Stimulated activated naive CD8-positive, alpha-beta T cell treated with anti-CD3 and anti-CD28 coated beads, Interleukin-15, Interleukin-2, amounts not matched to agents 100 ng/mL and 50 ng/mL, for 24 hours (primary cell): ENCODE measurements at regions not wholly inside any gene's neighbourhood (a gene's known extent, or its start where the extent isn't known, plus 50 kb on each side); places are given as distances from the start of the nearest gene placed in this dataset.

Experiments used
- H3K27ac Mint-ChIP-seq: one replicate; pipeline ENCODE4 v1.8.0; 2021; ENCODE audit warnings: mild to moderate bottlenecking, mixed read lengths
- H3K27me3 Mint-ChIP-seq: one replicate; pipeline ENCODE4 v1.8.0; 2021; ENCODE audit warnings: mixed read lengths
- H3K36me3 Mint-ChIP-seq: one replicate; pipeline ENCODE4 v1.8.0; 2021; ENCODE audit warnings: low read depth, mixed read lengths
- H3K4me1 Mint-ChIP-seq: one replicate; pipeline ENCODE4 v1.8.0; 2021; ENCODE audit warnings: low read depth, mixed read lengths
- H3K4me3 Mint-ChIP-seq: one replicate; pipeline ENCODE4 v1.8.0; 2021; ENCODE audit warnings: mild to moderate bottlenecking, mixed read lengths
- H3K9me3 Mint-ChIP-seq: one replicate; pipeline ENCODE4 v1.8.0; 2021; ENCODE audit warnings: mixed read lengths

GRCh38 chr3:27945229-27945628 is 223.1 kb upstream of the EOMES start:
- Mint-ChIP-seq H3K4me1 (no peaks in the 10 kb centered on the region), H3K27me3 (no peaks in the 10 kb centered on the region), H3K4me3 (no peak overlapping the region), H3K9me3 (peaks cover 13% of the 10 kb centered on the region), H3K36me3 (no peaks in the 10 kb centered on the region), H3K27ac (no peak overlapping the region)

DNA sequence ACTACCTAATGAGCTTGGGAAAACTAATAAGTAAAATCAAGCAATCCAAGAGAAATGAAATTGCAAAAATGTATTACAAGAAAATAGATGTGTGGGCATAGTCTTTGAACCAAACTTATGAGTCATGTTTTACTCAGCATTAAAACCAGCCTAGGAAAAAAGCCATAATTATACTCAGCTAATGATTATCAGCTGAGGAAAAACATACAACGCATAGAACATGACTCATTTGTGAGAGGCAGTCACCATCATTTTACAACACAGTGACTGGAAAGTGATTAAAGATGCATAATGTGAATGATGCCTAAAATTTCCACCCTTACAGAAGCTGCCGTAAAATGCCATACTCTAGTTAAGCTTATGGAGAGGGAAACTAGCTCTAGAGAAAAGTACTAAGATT is 238.0 kb upstream of the EOMES start:
- Mint-ChIP-seq H3K4me1 (peaks cover 37% of the 10 kb centered on the region), H3K27ac (no peak overlapping the region), H3K36me3 (no peaks in the 10 kb centered on the region), H3K4me3 (no peak overlapping the region), H3K9me3 (peaks cover 4% of the 10 kb centered on the region), H3K27me3 (no peaks in the 10 kb centered on the region)

DNA sequence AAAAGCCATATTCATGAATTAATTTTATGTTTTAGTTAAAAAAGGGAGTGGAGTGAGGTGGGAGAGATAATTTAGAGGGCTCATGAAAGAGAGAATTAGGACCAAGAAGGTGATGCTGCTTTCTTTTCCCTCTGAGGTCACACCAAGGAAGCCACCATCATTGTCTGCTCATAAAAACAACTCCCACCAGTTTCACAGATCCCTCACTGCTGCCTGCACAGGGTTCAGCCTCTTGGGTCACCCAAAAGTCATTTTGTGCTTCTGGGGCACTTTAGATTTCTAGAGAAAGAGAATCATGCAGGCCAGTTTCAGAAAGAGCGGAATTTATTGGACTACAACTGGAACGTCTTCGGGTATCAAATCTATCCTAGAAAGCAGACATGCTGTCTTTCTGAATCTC is 241.4 kb upstream of the EOMES start:
- Mint-ChIP-seq H3K27me3 (no peaks in the 10 kb centered on the region), H3K4me3 (no peak overlapping the region), H3K4me1 (peaks cover 42% of the 10 kb centered on the region), H3K9me3 (peaks cover 4% of the 10 kb centered on the region), H3K36me3 (no peaks in the 10 kb centered on the region), H3K27ac (no peak overlapping the region)

- Mint-ChIP-seq H3K27me3 (peaks cover 4% of the 10 kb centered on the region), H3K4me1 (peaks cover 6% of the 10 kb centered on the region), H3K9me3 (no peaks in the 10 kb centered on the region), H3K4me3 (no peak overlapping the region), H3K27ac (no peak overlapping the region), H3K36me3 (no peaks in the 10 kb centered on the region)
Observed at GRCh38 chr3:27971600-27971999, 249.5 kb upstream of the EOMES start.

- Mint-ChIP-seq H3K9me3 (peaks cover 4% of the 10 kb centered on the region), H3K4me3 (no peak overlapping the region), H3K4me1 (peaks cover 5% of the 10 kb centered on the region), H3K27me3 (no peaks in the 10 kb centered on the region), H3K27ac (no peak overlapping the region), H3K36me3 (no peaks in the 10 kb centered on the region)
Observed at GRCh38 chr3:27976933-27977332, 254.8 kb upstream of the EOMES start.

DNA sequence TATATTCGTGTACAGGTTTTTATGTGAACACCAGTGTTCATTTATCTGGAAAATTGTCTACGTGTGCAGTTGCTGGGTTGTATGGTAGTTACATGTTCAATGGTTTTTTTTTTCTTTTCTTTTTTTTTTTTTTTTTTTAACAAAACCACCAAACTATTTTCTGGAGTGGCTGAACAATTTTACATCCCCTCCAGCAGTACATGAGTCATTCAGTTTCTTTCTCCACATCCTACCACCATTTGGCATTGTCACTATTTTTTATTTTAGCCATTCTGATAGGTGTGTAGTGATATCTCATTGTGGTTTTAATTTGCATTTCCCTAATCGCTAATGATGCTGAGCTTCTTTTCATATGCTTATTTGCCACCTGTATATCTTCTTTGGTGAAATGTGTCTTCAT is 256.3 kb upstream of the EOMES start:
- Mint-ChIP-seq H3K4me3 (no peak overlapping the region), H3K4me1 (peaks cover 5% of the 10 kb centered on the region), H3K27ac (no peak overlapping the region)

DNA sequence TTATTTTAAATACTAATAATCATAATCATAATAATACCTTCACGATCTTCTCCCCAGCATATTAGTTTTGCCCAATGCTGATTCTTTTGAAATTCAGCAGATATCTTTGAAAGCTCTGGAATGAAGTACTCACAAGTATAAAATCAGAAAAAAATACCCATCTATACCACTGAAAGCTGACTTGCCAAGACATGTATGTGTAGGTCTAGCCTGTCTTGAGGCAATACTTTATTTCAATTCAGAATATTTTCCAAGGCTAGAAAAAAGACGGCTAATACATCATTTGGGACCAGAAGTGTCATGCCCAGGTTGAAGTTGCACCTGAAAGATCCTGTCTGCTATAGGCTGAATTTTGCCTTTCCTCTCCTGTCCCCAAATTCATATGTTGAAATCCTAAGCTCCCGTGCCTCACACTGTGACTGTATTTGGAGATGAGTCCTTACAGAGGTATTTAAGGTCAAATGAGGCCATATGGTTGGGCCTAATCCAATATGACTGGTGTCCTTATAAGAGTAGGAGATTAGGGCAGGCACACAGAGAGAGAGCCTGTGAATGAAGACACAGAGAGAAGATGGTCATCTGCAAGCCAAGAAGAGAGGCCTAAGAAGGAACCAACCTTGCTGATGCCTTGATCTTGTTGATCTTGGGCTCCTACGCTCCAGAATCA is 255.9 kb upstream of the CMC1 start:
- no peaks in the 10 kb centered on the region for H3K27me3 Mint-ChIP-seq
- H3K4me1 Mint-ChIP-seq, result no peaks in the 10 kb centered on the region
- peaks cover 4% of the 10 kb centered on the region for H3K36me3 Mint-ChIP-seq
- H3K9me3 Mint-ChIP-seq, result peaks cover 4% of the 10 kb centered on the region
- H3K27ac Mint-ChIP-seq, result no peak overlapping the region
- H3K4me3 Mint-ChIP-seq, result no peak overlapping the region

More for the DNA sequence above, 256.3 kb upstream of the EOMES start:
- no peaks in the 10 kb centered on the region for H3K36me3 Mint-ChIP-seq
- H3K9me3 Mint-ChIP-seq, result peaks cover 4% of the 10 kb centered on the region
- H3K27me3 Mint-ChIP-seq, result no peaks in the 10 kb centered on the region

DNA sequence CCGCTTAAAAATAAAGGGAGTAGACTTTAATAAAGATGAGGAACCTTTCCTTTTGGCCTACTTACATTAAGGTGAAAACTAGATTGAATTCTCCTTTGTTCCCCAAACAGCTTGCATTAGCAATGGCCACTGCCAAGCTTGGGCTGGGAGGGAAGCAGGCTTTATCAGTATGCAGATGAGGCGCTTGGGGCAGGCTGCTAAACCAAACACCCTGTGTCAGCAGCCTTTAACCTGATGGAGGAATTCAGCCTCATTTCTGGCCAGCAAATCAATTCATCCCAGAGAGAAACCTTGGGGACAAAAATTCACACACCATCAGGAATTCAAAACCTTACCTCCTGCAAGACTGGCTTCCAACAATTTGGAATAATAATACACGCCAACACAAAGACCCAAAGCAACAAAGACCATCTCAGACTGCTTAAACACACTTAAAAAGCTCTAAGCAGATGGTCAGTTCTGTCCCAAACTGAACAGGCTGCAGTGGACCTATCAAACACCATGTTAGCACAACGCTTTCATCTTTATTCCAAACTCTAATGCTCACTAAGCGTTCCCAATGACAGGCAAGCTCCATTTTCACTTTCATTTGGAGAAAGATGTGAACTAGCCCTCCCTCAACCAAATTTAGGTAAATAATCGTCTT is 255.1 kb upstream of the CMC1 start:
- Mint-ChIP-seq H3K4me1 (no peaks in the 10 kb centered on the region), H3K36me3 (peaks cover 4% of the 10 kb centered on the region), H3K27ac (no peak overlapping the region), H3K27me3 (no peaks in the 10 kb centered on the region), H3K4me3 (no peak overlapping the region), H3K9me3 (peaks cover 4% of the 10 kb centered on the region)

DNA sequence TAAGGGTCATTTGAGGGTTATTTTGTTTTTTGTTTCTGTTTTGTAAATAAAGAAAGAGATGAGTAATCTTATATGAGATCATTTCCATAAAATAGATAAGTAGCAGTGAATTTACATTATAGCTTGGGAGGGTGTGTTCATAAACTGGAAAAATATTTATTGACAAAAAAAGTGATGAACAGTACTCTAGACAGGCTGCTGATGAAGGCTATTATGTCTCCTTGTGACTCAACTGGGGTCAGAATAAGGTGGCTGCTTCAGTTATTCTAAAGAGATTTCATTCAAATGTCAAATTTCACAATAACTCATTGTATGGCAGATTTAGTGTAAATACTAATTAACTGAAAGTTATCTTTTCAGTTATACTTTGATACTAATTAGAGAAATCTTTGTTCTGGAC is 251.1 kb upstream of the CMC1 start:
- H3K27ac Mint-ChIP-seq, result no peak overlapping the region
- H3K36me3 Mint-ChIP-seq, result no peaks in the 10 kb centered on the region
- H3K4me3 Mint-ChIP-seq, result no peak overlapping the region
- H3K4me1 Mint-ChIP-seq, result no peaks in the 10 kb centered on the region
- no peaks in the 10 kb centered on the region for H3K27me3 Mint-ChIP-seq
- peaks cover 4% of the 10 kb centered on the region for H3K9me3 Mint-ChIP-seq

DNA sequence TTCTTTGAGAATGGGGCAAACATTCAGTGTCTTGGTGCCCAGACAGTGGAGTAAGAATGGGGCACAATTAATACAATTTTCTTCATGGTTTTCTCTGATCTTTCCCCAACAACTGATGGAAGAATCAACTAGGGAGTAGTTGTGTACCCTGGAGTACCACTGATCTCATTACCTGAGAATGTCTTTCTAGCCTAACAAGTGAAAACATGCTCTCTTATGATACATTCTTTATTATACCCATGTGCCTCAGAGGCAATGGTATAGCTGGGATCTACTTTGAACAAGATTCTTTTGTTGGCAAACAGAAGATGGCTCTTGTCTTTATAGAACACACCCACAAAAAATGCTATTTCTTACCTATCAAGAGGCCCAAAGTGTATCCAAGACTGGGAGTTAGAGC is 250.6 kb upstream of the CMC1 start:
- H3K27ac Mint-ChIP-seq, result no peak overlapping the region
- no peak overlapping the region for H3K4me3 Mint-ChIP-seq
- H3K36me3 Mint-ChIP-seq, result no peaks in the 10 kb centered on the region
- H3K4me1 Mint-ChIP-seq, result no peaks in the 10 kb centered on the region
- H3K27me3 Mint-ChIP-seq, result no peaks in the 10 kb centered on the region
- peaks cover 4% of the 10 kb centered on the region for H3K9me3 Mint-ChIP-seq

GRCh38 chr3:27993051-27993450 is 248.4 kb upstream of the CMC1 start:
- Mint-ChIP-seq H3K27ac (no peak overlapping the region), H3K4me3 (no peak overlapping the region), H3K9me3 (peaks cover 7% of the 10 kb centered on the region), H3K27me3 (no peaks in the 10 kb centered on the region), H3K4me1 (no peaks in the 10 kb centered on the region), H3K36me3 (no peaks in the 10 kb centered on the region)

DNA sequence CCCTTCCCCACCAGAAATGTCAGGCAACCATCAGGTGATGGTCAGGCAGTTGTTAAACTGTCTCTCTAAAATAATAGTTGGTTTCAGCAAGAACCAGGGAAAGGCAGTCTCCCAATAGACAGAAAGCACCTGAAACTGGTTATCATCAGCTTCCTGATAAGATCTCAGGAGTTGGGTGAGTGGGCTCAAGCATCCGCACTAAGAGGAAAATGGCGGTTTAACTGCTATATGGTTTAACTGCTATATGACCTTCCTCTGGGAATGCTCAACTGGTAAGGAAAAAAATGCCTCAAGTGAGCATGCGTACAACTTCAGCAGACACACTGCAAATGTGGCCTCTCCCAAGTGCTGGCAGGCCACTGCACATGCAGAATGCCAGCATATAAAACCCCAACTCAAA is 240.8 kb upstream of the CMC1 start:
- Mint-ChIP-seq H3K27ac (no peak overlapping the region), H3K27me3 (no peaks in the 10 kb centered on the region), H3K4me3 (no peak overlapping the region), H3K4me1 (no peaks in the 10 kb centered on the region), H3K36me3 (no peaks in the 10 kb centered on the region), H3K9me3 (peaks cover 13% of the 10 kb centered on the region)

DNA sequence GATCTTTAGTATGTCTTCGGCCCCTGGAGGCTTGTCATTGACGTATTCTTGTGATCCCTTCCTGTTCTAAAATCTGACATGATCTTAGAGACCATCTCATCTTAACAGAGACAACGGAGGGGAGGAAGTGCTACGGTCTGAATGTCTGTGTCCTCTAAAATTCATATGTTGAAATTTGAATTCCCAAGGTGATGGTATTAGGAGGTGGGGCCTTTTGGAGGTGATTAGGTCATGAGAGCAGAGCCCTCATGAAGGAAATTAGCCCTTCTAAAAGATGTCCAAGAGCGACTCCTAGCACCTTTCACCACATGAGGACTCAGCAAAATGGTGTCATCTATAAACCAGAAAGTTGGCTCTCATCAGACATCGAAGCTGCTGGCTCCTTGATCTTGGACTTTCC is 233.2 kb upstream of the CMC1 start:
- Mint-ChIP-seq H3K4me3 (no peak overlapping the region), H3K9me3 (peaks cover 5% of the 10 kb centered on the region), H3K27ac (no peak overlapping the region), H3K36me3 (no peaks in the 10 kb centered on the region), H3K27me3 (no peaks in the 10 kb centered on the region), H3K4me1 (no peaks in the 10 kb centered on the region)

DNA sequence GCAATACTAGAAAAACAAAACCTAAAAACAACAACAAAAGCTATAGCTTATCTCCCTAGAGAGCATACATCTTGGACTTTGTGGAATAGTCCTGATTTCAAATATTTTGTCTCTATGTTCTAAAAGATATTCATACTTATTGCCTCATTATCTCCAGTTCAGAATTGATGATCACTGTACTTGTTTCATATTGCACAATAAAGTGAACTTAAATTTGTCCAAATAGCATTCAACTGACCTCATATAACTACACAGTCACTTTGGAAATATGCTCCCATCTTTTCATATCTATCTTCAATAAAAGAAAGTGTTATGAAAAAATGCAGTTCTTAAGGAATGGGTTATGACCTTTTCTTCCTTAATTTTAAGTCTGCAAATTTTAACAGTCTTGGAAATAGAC is 228.6 kb upstream of the CMC1 start:
- no peaks in the 10 kb centered on the region for H3K27me3 Mint-ChIP-seq
- H3K4me1 Mint-ChIP-seq, result peaks cover 4% of the 10 kb centered on the region
- H3K9me3 Mint-ChIP-seq, result no peaks in the 10 kb centered on the region
- H3K36me3 Mint-ChIP-seq, result no peaks in the 10 kb centered on the region
- H3K4me3 Mint-ChIP-seq, result no peak overlapping the region
- no peak overlapping the region for H3K27ac Mint-ChIP-seq

GRCh38 chr3:28013864-28014473 is 227.4 kb upstream of the CMC1 start:
- H3K36me3 Mint-ChIP-seq, result no peaks in the 10 kb centered on the region
- no peaks in the 10 kb centered on the region for H3K9me3 Mint-ChIP-seq
- H3K4me3 Mint-ChIP-seq, result no peak overlapping the region
- no peak overlapping the region for H3K27ac Mint-ChIP-seq
- peaks cover 4% of the 10 kb centered on the region for H3K4me1 Mint-ChIP-seq
- H3K27me3 Mint-ChIP-seq, result no peaks in the 10 kb centered on the region
